GM19372 (cell line): ENCODE measurements at regions not wholly inside any gene's neighbourhood (a gene's known extent, or its start where the extent isn't known, plus 50 kb on each side); places are given as distances from the start of the nearest gene placed in this dataset.

ENCODE experiments used
- ATAC-seq: cut with Tn5 transposase; IDR thresholded peaks from one replicate; pipeline ENCODE4 v1.9.1; 2021; ENCODE audit warnings: mild to moderate bottlenecking, low read depth, moderate library complexity; ENCODE audit not compliant: unreplicated experiment

DNA sequence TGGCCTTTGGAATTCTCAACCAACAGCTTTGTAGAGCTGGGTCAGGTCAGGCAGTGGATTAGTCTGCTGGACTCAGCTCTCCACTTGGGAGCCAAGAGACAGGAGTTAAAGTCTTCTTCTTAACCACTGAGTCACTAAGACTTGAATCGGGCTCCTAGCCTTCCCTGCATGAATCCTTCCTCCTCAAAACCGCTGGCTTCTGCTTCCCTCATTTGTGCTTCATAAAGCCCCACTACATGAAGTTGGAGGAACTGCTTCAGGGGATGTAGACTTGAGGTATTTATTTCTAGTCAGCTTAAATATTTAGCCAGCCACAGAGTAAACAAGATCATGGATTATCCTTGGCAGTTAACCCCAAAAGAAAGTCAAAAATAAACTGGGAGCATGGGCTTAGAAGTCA is 536.3 kb upstream of the TNP1 start:
- ATAC-seq: no peak

DNA sequence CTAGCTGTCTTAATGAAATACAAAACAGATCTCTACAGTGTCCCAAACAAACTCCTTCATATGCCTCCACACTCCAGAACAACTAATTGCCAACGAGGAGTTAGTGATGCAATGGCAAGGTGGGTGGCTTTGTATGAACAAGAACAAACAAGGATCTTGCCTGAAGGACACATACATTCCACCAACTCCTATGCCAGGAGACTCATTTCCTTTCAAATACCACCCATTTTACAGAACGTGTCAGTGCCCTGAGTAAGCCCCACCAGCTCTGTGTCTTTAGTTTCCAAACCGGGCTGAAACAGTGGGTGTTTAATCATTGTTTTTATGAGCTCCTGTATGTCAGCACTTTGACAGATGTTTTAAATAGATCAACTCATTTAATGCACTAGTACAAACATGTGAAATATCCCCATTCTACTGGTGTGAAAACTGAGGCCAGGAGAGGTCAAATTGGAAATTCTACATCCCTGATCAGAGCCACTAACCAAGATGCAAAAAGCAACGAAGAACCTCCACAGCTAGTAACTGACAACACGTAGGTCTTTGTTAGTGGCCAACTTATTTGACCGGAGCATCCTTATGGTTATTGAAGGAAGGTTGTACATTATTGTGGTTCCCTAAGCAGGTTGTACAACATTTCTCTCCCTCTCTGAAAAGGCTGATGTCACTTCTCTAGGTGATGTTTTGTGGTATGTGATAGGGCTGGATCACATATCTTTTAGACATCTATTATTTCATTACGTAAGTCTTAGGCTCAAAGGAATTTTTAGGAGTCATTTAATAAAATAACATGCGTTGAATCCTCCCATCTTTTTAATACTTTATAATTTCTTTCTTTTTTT is 534.9 kb upstream of the TNP1 start:
- ATAC-seq: no peak

DNA sequence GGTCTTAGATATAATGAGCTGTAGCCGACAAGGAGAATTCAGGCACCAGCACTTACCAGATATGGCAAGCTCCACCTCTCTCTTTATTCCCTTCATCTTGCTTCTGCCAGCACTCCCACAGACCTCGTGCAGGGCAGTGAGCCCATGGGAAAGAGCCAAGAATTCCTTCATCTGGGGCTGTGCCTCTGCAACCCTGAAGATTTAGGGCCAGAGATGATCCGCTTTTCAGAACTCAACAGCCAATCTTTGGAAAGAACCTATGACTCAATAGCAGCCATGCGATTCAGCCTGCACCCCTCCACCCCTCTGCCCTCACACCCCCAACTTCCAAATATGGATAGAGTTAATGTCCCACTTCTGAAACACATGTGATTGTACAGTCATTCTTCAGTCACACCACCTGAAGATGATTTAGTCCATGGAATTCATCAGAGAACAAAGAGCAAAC is 533.7 kb upstream of the TNP1 start:
- no peak for ATAC-seq

DNA sequence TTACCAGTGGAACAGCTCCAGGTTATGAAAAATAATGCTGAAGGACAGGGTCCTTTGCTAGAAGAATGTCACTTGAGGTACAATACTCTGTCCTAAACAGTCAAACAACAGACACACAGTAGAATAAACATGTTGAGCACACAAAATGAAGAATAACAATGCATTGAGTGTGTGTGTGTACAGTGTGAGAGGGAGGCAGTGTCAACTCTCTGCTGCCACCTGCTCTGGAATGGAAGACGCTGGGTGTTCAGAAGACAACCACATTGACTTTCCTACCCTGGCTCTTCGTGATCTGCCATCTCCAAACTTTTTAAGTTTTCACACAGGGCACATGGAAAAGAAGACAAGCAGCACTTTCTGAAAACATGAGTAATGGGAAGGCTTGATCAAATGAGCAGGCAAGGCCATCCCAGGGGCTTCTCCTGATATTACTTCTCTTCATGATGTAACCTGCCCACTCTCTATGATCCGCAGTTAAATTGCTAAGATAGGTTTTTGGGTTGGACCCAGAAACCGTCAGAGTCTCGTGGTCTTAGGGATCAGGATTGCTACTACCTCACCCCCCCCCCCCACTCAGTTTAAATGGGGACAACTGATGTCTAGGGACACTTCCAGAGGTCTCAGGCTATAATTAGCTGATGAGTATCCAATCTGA is 533.2 kb upstream of the TNP1 start:
- ATAC-seq: no peak

DNA sequence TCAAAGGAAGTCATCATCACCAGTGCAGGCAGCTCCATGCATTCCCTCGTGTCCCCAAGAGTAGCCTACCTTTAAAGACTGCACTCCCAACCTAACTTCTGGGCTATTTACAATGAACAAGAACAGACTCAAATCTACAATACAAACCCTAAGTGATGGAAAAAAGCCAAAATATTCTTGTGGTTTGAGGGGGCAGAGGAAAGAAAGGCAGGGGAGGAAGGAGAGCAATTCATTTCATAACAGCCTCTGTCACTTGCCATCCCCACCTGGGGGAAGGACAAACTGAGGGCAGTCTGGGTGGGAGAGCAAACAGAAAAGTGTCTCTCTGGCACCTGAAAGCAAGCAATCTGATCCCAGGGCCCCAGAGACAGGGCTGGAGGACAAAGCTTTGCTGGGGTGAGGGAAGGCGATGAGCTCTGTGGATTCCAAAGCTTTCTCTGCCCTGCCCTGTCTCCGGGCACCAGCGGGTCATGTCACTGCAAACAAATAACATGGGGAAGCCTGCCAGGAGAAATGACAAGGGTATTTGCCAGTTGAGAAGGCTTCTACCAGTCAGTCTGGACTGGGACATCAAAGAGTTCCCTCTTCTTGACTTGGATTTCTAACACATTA is 528.0 kb upstream of the TNP1 start:
- ATAC-seq: no peak

DNA sequence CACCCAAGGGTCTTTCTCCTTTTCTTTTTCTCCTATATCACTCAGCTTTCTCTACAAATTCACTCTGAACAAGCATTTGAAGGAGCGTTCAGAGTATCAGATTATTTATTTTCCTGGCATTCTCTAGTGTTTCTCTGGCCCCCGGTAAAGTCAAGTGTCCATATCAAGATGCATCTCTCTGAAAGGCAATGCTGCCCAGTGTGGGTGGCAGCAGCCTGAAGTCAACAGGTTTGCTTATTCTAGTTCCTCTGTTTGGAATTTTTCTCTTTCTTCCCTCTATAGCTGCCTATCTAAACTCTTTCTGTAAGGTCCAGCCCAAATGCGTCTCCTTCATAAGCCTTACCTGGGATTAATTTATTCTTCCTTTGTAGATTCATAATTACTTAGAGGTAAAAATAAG is 526.2 kb upstream of the TNP1 start:
- no peak for ATAC-seq

DNA sequence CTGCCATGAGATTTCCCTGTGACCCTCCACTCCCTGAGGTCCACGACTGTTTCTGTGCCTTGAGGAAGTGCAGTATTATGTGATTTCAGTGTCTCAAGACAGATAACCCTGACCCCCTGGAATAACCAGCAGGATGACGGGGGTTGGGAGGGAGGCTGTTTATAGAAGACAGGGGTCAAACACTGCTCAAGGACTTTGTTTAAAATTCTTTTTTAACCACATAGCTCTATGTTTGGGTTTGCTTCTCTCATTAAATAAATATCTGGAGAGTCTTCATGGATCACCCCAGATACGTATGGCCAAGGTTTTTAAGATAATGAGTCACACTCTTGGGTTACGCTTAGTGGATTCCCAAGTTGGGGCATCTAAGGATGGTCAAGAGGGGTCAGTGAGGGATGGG is 523.8 kb upstream of the TNP1 start:
- no peak for ATAC-seq

DNA sequence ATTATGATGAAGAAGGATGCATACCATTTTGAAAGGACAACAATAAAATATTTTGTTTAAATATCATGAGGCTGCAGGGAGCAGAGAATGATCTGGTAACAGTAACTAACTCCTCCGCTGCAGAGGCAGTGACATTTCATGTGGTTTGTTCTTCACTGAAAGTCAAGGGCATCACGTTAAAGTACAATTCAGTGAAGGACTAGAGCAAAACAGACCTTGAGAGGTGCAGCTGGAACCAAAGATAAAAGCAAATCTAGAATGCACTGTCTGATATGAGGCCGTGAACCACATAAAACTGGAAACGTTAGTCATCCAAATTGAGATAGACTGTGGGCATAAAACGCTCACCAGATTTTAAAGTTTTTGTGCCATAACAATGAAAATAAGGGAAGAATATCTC is 522.9 kb upstream of the TNP1 start:
- no peak for ATAC-seq

DNA sequence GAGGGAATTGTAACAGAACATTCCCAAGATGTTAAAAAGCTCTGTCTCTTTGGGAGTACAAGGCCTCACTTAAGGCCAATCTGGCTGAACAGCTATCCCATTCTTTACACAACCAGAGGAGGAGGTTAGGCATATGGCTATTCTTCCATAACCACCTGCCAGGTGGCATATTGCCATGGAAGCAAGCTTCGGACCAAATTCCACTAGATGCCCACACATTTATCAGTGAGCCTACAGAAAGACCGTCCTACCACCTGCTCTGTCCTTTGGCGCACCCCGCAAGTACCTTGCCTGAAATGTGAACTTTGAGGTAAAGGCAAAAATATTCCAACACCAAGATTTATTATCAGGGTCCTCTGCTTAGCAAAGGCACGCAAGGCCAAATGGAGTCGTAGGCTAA is 519.9 kb upstream of the TNP1 start:
- ATAC-seq: no peak

DNA sequence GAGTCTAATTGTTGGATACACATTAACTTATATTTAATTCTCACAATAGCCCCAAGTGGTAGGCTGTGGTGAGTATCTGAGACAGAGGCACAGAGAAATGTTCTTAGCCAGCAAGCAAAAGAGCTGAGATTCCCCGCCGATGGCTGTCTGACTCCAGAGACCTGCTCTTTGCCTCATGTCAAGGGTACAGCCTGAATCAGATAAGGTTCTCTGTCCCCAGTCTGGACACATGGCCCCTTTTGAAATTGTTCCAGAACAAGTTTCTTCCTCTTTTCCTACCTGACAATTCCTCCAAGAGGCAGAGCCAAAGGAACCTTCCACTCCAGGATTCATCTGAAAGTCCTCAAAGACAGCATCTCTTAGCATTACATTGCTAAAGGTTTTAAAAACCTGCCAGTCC is 512.9 kb upstream of the TNP1 start:
- no peak for ATAC-seq

DNA sequence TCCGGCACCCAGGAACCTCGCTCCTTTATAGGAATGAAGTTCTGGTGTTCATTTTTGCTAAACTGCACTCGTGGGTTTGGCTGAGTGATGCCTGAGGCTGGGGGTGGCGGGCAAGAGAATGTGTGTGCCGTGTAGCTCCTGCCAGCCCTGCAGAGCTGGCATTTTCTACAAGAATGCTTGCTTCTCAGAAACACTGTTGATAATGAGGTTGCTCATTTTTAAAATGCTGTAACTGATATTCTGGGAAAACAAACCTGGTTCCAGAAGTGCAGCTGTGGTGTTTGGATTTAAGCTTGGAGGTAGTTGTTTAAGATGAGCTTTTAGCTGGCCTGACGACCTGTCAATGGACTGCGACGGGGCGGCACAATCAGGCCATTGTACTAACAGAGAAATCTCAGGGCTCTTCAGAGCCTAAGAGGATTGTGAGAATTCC is 511.9 kb upstream of the TNP1 start:
- ATAC-seq: no peak

DNA sequence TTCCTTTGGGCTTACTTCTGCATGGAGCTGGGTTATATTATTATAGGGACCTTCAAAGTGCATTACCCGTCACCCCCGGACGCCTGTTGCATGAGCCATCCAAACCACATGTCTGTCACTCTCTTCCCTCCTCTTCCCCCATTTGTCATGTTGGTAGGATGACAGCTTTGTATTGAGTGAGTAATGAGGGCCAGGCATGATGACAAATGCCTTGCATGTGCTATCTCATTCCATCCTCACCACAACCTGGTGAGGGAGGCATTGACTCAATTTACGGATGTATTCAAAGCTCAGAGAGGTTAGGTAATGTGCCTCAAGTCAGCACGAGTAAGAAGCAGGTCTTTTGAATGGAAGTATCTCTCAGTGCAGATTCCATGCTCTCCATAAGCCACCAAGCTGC is 510.5 kb upstream of the TNP1 start:
- ATAC-seq: no peak

DNA sequence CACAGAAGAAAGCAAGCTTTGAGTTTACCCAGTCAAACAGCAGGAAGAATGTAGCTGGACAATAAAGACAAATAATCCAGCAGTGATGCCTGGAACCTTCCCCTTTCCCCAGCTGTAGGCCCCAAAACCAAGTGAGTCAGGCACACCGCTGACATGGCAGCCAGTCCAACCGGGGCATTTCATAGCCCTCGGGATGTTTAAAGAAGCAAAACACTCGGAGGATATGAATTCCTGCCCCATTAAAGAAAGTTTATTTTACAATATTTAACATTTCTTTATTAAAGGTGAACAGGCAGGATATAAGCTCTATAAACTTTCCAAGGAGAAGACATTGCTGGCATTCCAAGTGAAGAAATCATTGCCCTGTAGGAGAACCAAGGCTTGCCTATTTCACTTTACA is 507.6 kb upstream of the TNP1 start:
- no peak for ATAC-seq

DNA sequence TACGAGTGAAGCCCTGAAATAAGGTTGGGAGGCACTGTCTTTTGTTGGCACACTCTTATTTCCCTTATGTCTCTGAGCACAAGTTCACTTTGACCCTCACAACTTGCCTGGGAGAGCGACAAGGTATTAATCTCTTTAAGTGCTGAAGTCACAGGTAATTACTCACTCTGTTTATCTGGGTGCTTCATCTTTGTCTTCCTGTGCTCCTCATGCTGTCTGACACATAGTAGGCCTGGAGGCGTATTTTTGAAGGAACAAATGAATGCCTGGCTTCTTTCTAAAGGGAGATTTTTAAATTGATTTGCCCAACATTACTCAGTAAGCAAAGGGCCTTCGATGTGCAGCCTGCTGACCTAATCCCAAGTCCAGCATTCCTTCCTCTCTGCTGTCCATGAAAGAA is 507.1 kb upstream of the TNP1 start:
- ATAC-seq: no peak

DNA sequence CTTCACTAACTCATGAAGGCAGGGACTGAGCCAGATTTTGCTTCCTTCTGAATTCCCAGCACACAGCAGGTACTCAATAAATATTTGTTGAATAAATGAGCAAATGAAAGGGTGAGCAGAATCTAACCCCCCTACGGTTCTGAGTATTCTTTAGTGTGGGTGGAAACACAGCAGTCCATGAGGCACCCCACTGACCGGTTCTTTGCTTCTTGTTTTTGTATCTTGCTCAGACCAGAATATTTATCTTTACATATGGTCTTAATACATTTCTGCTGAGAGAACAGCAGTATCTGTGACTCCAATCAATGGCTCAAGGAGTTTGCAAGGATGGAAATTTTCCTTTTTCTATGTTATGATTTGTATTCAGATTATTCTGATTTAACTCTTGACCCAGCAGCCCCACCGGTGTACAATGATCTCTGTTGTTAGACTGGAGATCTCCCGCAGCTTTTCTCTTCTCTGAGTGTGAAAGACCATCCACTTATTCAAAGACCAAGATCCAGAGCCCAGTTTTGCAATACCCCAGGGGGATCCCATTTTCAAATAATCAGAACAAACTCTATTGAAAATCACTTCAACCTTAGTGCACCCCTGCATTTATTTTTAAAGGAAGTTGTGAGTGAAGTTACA is 506.5 kb upstream of the TNP1 start:
- ATAC-seq: no peak

DNA sequence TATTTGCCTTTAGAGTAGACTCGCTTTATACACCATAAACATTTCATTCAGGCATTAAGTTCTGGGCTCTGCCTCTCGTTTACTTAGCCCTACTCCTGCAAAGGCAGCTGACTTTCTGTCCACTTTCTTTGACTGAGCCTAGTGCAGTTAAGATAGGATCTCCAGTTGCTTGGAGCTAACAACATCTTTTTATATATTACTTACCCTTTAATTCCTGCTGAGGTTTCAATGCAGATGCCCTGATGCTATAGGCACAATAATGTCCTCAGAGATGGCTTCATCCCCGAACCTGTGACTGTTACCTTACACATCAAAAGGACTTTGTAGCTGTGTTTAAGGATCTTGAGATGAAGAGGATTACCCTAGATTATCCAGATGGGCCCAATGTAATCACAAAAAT is 505.8 kb upstream of the TNP1 start:
- ATAC-seq: no peak

DNA sequence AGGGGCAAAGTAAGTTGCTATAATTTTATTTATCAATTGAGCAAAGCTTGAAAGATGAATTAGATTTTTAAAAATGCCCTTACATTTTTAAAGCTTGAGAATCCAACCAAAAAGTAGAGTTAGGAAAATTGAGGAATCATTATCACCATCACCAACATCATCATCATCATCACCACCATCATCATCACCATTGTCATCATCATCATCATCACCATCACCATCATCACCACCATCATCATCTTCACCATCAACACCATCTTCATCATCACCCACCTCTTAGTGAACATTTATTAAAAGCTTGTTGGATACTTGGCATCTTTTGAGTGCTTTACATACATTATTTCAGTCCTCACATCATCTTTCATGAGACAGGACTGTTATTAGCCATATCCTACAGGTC is 504.4 kb upstream of the TNP1 start:
- ATAC-seq: no peak

DNA sequence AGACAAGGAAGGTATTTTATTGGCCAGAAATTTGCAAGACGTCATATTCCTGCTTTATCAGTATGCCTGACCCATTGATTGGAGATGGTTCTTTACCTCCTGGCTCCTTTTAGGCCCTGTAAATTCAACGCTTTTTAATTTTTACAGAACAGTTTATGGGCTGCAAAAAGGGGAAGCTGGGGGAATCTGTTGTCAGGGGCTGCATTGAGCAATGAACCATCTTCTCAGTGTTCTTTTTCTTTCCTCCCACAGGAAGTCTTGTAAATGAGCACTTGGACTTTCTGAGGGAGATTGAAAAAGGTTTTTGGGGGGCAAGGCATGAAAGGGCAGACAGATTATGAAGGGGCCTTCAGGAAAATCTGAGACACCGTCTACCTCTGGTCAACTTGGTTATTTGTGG is 503.6 kb upstream of the TNP1 start:
- ATAC-seq: no peak

DNA sequence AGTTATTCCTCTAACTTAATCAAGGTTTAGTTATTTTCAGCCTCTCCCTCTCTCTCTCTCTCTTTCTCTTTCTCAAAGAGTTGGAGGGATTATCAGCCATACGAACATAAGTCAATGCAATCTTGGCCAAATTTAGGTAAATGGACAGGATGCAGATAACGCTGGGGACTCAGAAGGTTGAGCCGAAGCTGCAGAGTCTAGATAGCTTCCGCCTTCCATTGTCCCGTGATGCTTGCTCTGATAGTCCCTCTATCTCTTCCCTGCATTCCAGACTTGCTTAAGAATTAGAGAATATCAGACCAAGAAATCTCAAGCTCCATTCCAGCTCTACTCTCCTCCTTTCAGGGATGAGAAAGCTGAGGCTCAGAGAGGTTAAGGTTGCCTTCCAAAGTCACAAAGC is 502.8 kb upstream of the TNP1 start:
- no peak for ATAC-seq

DNA sequence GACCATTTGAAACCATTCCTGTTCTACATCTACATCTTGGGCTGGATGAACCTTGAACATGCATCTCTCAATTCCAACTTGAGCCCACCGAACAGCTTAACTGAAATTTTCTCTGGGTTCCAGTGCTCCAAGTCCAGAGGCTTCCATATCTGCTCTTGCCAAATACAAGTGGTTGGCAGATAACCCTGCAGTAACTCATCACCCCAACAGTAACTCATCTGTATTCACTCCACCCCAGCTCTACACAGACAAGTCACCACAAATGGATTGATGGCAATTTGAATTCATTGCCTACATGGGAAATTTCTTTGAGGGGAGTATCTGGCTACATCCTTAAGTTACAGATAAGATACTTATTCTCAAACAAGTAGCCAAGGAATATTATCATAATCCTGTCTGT is 502.4 kb upstream of the TNP1 start:
- ATAC-seq: no peak

DNA sequence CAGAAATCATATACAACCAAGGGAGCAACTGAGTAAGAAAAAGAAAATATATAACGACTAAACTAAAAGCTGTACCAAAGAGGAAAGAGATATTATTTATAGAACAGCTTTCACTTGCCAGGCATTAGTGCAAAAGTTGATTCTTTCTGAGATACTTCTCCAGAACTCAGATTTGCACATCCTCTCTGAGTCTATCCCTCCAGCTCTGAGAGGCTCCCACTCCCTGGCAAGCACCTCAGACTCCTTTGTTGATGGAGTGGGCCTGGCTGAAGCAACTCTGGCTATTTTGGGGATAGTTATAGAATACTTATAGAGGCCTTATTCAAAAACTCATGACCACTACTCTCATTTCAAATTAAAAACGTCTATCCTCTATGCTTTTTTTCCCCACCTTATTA is 501.6 kb upstream of the TNP1 start:
- ATAC-seq: no peak
